Neural cell (in vitro differentiated cells): ENCODE measurements at regions not wholly inside any gene's neighbourhood (a gene's known extent, or its start where the extent isn't known, plus 50 kb on each side); places are given as distances from the start of the nearest gene placed in this dataset.

Experiments
- H2AFZ ChIP-seq: fragments of 200-600, 300-800 bp; sonication (generic), shearing (Covaris generic); 2 replicates; pipeline ENCODE4 v1.6.0; 2014; ENCODE audit warnings: low read depth, mild to moderate bottlenecking, antibody characterized with exemption, low read length, moderate library complexity
- H3F3A ChIP-seq: fragments of 200-600 bp; shearing (Covaris generic); 2 replicates; pipeline ENCODE4 v1.6.1; 2016; ENCODE audit warnings: mild to moderate bottlenecking, moderate library complexity, mixed read lengths, antibody characterized with exemption, low read length; ENCODE audit not compliant: insufficient read depth, poor library complexity, severe bottlenecking
- H3K27ac ChIP-seq: fragments of 200-600, 300-800 bp; sonication (generic), shearing (Covaris generic); 2 replicates; pipeline ENCODE4 v1.5.1; 2014; ENCODE audit warnings: mild to moderate bottlenecking, low read length, moderate library complexity
- H3K27me3 ChIP-seq: fragments of 300-800, 200-600 bp; sonication (generic), shearing (Covaris generic); 2 replicates; pipeline ENCODE4 v1.6.0; 2014; ENCODE audit warnings: mild to moderate bottlenecking, low read depth, low read length, moderate library complexity; ENCODE audit not compliant: insufficient read depth
- H3K36me3 ChIP-seq: fragments of 300-800, 200-600 bp; sonication (generic), shearing (Covaris generic); 2 replicates; pipeline ENCODE4 v1.5.1; 2014; ENCODE audit warnings: mild to moderate bottlenecking, antibody characterized with exemption, low read length, moderate library complexity; ENCODE audit not compliant: insufficient read depth
- H3K4me2 ChIP-seq: fragments of 300-800, 200-600 bp; sonication (generic), shearing (Covaris generic); 2 replicates; pipeline ENCODE4 v1.6.0; 2014; ENCODE audit warnings: mild to moderate bottlenecking, low read length
- H3K4me3 ChIP-seq: fragments of 300-800, 200-600 bp; sonication (generic), shearing (Covaris generic); 2 replicates; pipeline ENCODE4 v1.5.1; 2014; ENCODE audit warnings: mild to moderate bottlenecking, low read length, moderate library complexity
- H3K79me2 ChIP-seq: fragments of 200-600 bp; shearing (Covaris generic); replicated peaks from 2 replicates; pipeline ENCODE4 v1.6.0; 2014; ENCODE audit warnings: mild to moderate bottlenecking, low read length, moderate library complexity; ENCODE audit not compliant: insufficient read depth
- H3K9ac ChIP-seq: fragments of 300-800, 200-600 bp; sonication (generic), shearing (Covaris generic); 2 replicates; pipeline ENCODE4 v1.6.1; 2016; ENCODE audit warnings: mild to moderate bottlenecking, low read length, mixed read lengths
- H3K9me2 ChIP-seq: fragments of 200-600 bp; shearing (Covaris generic); 2 replicates; pipeline ENCODE4 v1.6.1; 2016; ENCODE audit warnings: mild to moderate bottlenecking, low read length, mixed read lengths; ENCODE audit not compliant: insufficient read depth
- H3K9me3 ChIP-seq: fragments of 200-600, 300-800 bp; sonication (generic), shearing (Covaris generic); 2 replicates; pipeline ENCODE4 v1.6.1; 2016; ENCODE audit warnings: mild to moderate bottlenecking, mixed run types, low read length, moderate library complexity, mixed read lengths
- H4K20me1 ChIP-seq: fragments of 200-600 bp; shearing (Covaris generic); 2 replicates; pipeline ENCODE4 v1.6.1; 2016; ENCODE audit warnings: mild to moderate bottlenecking, mixed run types; ENCODE audit not compliant: insufficient read depth
- EZH2 ChIP-seq: fragments of 200-600, 300-800 bp; shearing (Covaris generic), sonication (generic); IDR thresholded peaks from 2 replicates; pipeline ENCODE4 v1.6.1; 2014; ENCODE audit warnings: antibody characterized with exemption, low read length, borderline replicate concordance, mild to moderate bottlenecking; ENCODE audit not compliant: insufficient read depth, poor library complexity, severe bottlenecking
- MXI1 ChIP-seq: fragments of 450-650 bp; conservative IDR thresholded peaks from 2 replicates; pipeline ENCODE4 v1.6.1; 2014; ENCODE audit warnings: antibody characterized with exemption, mild to moderate bottlenecking; ENCODE audit not compliant: poor library complexity, severe bottlenecking
- RAD21 ChIP-seq: fragments of 450-650 bp; conservative IDR thresholded peaks from 2 replicates; pipeline ENCODE4 v1.6.1; 2014; ENCODE audit warnings: antibody characterized with exemption, mild to moderate bottlenecking, moderate library complexity
- SMC3 ChIP-seq: fragments of 450-650 bp; conservative IDR thresholded peaks from 2 replicates; pipeline ENCODE4 v1.6.1; 2014; ENCODE audit warnings: antibody characterized with exemption, mild to moderate bottlenecking, moderate library complexity; ENCODE audit not compliant: poor library complexity
- TAF1 ChIP-seq: IDR thresholded peaks from 2 replicates; pipeline ENCODE4 v1.6.1; 2012; ENCODE audit warnings: low read depth
- TF ChIP-seq, protein P1 (sequence below): IDR thresholded peaks from 2 replicates; pipeline ENCODE4 v1.6.1; 2012; ENCODE audit warnings: borderline replicate concordance

DNA sequence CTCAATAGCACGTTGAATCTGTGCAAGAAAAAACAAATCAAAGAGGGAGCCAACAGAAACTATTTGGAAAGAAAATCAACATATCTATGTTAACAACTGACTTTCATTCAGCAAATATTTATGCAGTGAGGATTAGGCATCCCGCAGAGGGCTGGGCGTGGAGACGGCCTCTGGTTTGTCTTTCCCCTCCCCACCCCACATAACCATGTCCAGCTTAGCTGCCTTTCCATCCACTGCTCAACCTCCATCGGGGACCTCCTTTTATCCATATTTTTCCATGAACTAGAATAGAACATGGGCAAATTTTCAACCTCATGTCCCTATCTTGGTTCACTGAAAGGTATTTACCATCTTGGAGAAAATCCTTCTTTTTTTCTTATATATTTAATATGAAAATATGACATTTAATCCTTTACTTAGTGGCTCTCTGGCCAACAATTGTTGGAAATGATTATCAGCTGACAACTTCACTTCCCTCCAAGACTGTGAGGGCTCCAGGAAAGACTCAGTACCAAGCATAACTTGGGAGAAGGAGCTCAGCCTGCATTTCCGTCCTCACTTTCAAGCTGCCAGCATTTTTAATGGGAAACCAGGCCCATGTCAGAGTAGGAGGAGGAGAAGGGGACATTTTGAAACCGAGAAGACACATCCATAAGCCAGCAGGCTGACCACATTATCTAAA is 462.6 kb upstream of the MAF start:
- Histone ChIP-seq H3K9ac (no peak overlapping the region), H2AFZ (no peak overlapping the region), H3F3A (no peaks in the 10 kb centered on the region), H3K27ac (no peak overlapping the region), H3K9me3 (no peaks in the 10 kb centered on the region), H3K79me2 (no peaks in the 10 kb centered on the region), H3K9me2 (no peaks in the 10 kb centered on the region), H3K4me3 (no peak overlapping the region), H3K27me3 (no peaks in the 10 kb centered on the region), H3K4me2 (no peak overlapping the region), H3K36me3 (no peaks in the 10 kb centered on the region), H4K20me1 (no peaks in the 10 kb centered on the region)
- no peak for TF ChIP-seq MXI1
- TF ChIP-seq, protein P1, sequence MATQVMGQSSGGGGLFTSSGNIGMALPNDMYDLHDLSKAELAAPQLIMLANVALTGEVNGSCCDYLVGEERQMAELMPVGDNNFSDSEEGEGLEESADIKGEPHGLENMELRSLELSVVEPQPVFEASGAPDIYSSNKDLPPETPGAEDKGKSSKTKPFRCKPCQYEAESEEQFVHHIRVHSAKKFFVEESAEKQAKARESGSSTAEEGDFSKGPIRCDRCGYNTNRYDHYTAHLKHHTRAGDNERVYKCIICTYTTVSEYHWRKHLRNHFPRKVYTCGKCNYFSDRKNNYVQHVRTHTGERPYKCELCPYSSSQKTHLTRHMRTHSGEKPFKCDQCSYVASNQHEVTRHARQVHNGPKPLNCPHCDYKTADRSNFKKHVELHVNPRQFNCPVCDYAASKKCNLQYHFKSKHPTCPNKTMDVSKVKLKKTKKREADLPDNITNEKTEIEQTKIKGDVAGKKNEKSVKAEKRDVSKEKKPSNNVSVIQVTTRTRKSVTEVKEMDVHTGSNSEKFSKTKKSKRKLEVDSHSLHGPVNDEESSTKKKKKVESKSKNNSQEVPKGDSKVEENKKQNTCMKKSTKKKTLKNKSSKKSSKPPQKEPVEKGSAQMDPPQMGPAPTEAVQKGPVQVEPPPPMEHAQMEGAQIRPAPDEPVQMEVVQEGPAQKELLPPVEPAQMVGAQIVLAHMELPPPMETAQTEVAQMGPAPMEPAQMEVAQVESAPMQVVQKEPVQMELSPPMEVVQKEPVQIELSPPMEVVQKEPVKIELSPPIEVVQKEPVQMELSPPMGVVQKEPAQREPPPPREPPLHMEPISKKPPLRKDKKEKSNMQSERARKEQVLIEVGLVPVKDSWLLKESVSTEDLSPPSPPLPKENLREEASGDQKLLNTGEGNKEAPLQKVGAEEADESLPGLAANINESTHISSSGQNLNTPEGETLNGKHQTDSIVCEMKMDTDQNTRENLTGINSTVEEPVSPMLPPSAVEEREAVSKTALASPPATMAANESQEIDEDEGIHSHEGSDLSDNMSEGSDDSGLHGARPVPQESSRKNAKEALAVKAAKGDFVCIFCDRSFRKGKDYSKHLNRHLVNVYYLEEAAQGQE = no peak

DNA sequence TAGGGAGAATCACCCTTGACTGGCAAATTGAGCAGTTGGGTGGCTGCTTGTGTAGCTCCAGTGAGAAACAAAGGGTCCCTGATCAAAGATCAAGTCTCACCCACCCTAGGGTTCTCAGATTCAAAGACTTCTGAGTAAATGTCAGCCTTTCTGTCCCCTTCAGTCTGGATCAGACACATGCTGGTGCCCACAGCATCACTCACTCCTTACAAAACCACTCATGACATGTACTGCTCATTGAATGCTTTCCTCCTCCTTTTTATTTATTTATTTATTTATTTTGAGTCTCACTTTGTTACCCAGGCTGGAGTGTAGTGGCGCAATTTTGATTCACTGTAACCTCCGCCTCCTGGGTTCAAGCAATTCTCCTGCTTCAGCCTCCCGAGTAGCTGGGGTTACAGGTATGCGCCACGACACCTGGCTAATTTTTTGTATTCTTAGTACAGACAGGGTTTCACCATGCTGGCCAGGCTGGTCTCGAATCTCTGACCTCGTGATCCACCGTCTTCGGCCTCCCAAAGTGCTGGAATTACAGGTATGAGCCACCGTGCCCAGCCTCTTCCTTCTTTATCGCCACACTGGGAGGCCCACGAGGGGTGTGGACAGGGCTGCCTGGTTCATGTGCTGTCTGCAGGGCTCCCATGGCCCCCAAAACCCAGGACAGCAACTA is 462.0 kb upstream of the MAF start:
- H3K9me3 ChIP-seq = no peaks in the 10 kb centered on the region
- H3K9ac ChIP-seq = no peak overlapping the region
- H3K36me3 ChIP-seq = no peaks in the 10 kb centered on the region
- TF ChIP-seq TAF1 (no peak), SMC3 (no peak), EZH2 (no peak), RAD21 (no peak), MXI1 (no peak)
- TF ChIP-seq, protein P1 = no peak
- no peaks in the 10 kb centered on the region for H3K27me3 ChIP-seq
- no peak overlapping the region for H3K27ac ChIP-seq
- H4K20me1 ChIP-seq = no peaks in the 10 kb centered on the region
- no peak overlapping the region for H2AFZ ChIP-seq
- H3K79me2 ChIP-seq = no peaks in the 10 kb centered on the region
- H3K9me2 ChIP-seq = no peaks in the 10 kb centered on the region
- no peak overlapping the region for H3K4me2 ChIP-seq
- H3K4me3 ChIP-seq = no peak overlapping the region
- no peaks in the 10 kb centered on the region for H3F3A ChIP-seq
